ENCODE measurements at regions not wholly inside any gene's neighbourhood (a gene's known extent, or its start where the extent isn't known, plus 50 kb on each side); places are given as distances from the start of the nearest gene placed in this dataset.

- ATAC-seq, result no peak
- DNase-seq (ENCODE audit: low spot score), result no peak
These were observed 188.2 kb downstream of the MN1 start for GRCh38 chr22:27613099-27614005.

GRCh38 chr22:27614006-27614649 lies 187.4 kb downstream of the MN1 start:
- DNase-seq (ENCODE audit: low spot score) (no peak), ATAC-seq (no peak)

- DNase-seq (ENCODE audit: low spot score), result no peak
- no peak for ATAC-seq
These were observed 186.9 kb downstream of the MN1 start for GRCh38 chr22:27614650-27615007.

GRCh38 chr22:27615408-27615807 lies 186.1 kb downstream of the MN1 start:
- no peak for DNase-seq (ENCODE audit: low spot score)
- ATAC-seq, result no peak

- ATAC-seq (no peak), DNase-seq (ENCODE audit: low spot score) (no peak)
These were observed 185.5 kb downstream of the MN1 start for GRCh38 chr22:27616033-27616432.

- ATAC-seq (peak; percentile 22), DNase-seq (ENCODE audit: low spot score) (no peak)
These were observed 184.2 kb downstream of the MN1 start for GRCh38 chr22:27617214-27617881.

- DNase-seq (ENCODE audit: low spot score), result no peak
- no peak for ATAC-seq
These were observed 181.0 kb downstream of the MN1 start for GRCh38 chr22:27620367-27621154.

GRCh38 chr22:27621486-27622070 lies 180.0 kb downstream of the MN1 start:
- ATAC-seq (no peak), DNase-seq (ENCODE audit: low spot score) (no peak)

GRCh38 chr22:27624042-27624441 lies 177.5 kb downstream of the MN1 start:
- no peak for ATAC-seq

GRCh38 chr22:27624705-27625104 lies 176.9 kb downstream of the MN1 start:
- ATAC-seq, result no peak
- no peak for DNase-seq (ENCODE audit: low spot score)

More at GRCh38 chr22:27624042-27624441, 177.5 kb downstream of the MN1 start:
- no peak for DNase-seq (ENCODE audit: low spot score)

GRCh38 chr22:27625769-27626674 lies 175.5 kb downstream of the MN1 start:
- no peak for DNase-seq (ENCODE audit: low spot score)
- no peak for ATAC-seq

GRCh38 chr22:27626675-27627443 lies 174.7 kb downstream of the MN1 start:
- ATAC-seq (no peak), DNase-seq (ENCODE audit: low spot score) (no peak)

- DNase-seq (ENCODE audit: low spot score) (no peak), ATAC-seq (peak; percentile 24)
These were observed 174.1 kb downstream of the MN1 start for GRCh38 chr22:27627444-27627833.

GRCh38 chr22:27627901-27628300 lies 173.7 kb downstream of the MN1 start:
- ATAC-seq, result no peak
- no peak for DNase-seq (ENCODE audit: low spot score)

GRCh38 chr22:27628341-27628740 lies 173.2 kb downstream of the MN1 start:
- DNase-seq (ENCODE audit: low spot score) (no peak), ATAC-seq (no peak)

GRCh38 chr22:27628891-27629631 lies 172.5 kb downstream of the MN1 start:
- ATAC-seq (no peak), DNase-seq (ENCODE audit: low spot score) (no peak)

GRCh38 chr22:27629908-27630673 lies 171.5 kb downstream of the MN1 start:
- ATAC-seq (no peak), DNase-seq (ENCODE audit: low spot score) (no peak)

All from left lobe of liver (tissue), 2 donors.